ENCODE measurements at regions not wholly inside any gene's neighbourhood (a gene's known extent, or its start where the extent isn't known, plus 50 kb on each side); places are given as distances from the start of the nearest gene placed in this dataset.

- Mint-ChIP-seq H3K4me1 (peaks cover 6 to 9% of the 10 kb centered on the region in 2 donors), H3K36me3 (no peaks in the 10 kb centered on the region), H3K27me3 (ENCODE audit: low read depth in 2 of 2) (no peaks in the 10 kb centered on the region), H3K27ac (no peak overlapping the region), H3K4me3 (no peak overlapping the region), H3K9me3 (no peaks in the 10 kb centered on the region)
- Histone ChIP-seq H3K4me3 (ENCODE audit: low read length) (no peak overlapping the region), H3K4me1 (ENCODE audit: control insufficient read depth, insufficient read depth, low read length) (no peaks in the 10 kb centered on the region), H3K27ac (ENCODE audit: low read length) (no peak overlapping the region), H3K27me3 (ENCODE audit: control insufficient read depth, insufficient read depth, low read length) (no peaks in the 10 kb centered on the region), H3K36me3 (ENCODE audit: control insufficient read depth, insufficient read depth, low read length) (no peaks in the 10 kb centered on the region), H3K9me3 (ENCODE audit: control insufficient read depth, insufficient read depth, low read length) (no peaks in the 10 kb centered on the region)
- no peak for ATAC-seq
- DNase-seq = no peak
- no peak for TF ChIP-seq CTCF (IDR thresholded peaks at IDR 0.05)
- intact Hi-C loops (cut with micrococcal nuclease) = no loop called here
- WGBS (ENCODE audit: insufficient coverage) = 86% methylated on average over 7 of the region's 7 CpGs
Observed at GRCh38 chr20:24735263-24735662, 213.8 kb upstream of the CST7 start.

GRCh38 chr20:24736131-24736843, 212.8 kb upstream of the CST7 start:
- H3K9me3 Mint-ChIP-seq = no peaks in the 10 kb centered on the region

GRCh38 chr20:24736844-24737211, 212.2 kb upstream of the CST7 start:
- Mint-ChIP-seq H3K4me3 (no peak overlapping the region), H3K4me1 (peaks cover 6 to 9% of the 10 kb centered on the region in 2 donors), H3K27ac (no peak overlapping the region), H3K36me3 (no peaks in the 10 kb centered on the region), H3K27me3 (ENCODE audit: low read depth in 2 of 2) (no peaks in the 10 kb centered on the region), H3K9me3 (no peaks in the 10 kb centered on the region)
- no peak for TF ChIP-seq CTCF (IDR thresholded peaks at IDR 0.05)
- no peaks in the 10 kb centered on the region for H3K36me3 ChIP-seq (ENCODE audit: control insufficient read depth, insufficient read depth, low read length)
- H3K4me3 ChIP-seq (ENCODE audit: low read length) = no peak overlapping the region
- no peaks in the 10 kb centered on the region for H3K4me1 ChIP-seq (ENCODE audit: control insufficient read depth, insufficient read depth, low read length)
- DNase-seq (no peak), ATAC-seq (no peak)
- H3K9me3 ChIP-seq (ENCODE audit: control insufficient read depth, insufficient read depth, low read length) = no peaks in the 10 kb centered on the region
- 91% methylated on average over 5 of the region's 5 CpGs for WGBS (ENCODE audit: insufficient coverage)
- no peaks in the 10 kb centered on the region for H3K27me3 ChIP-seq (ENCODE audit: control insufficient read depth, insufficient read depth, low read length)
- no peak overlapping the region for H3K27ac ChIP-seq (ENCODE audit: low read length)
- intact Hi-C loops (cut with micrococcal nuclease) = no loop called here

More at GRCh38 chr20:24736131-24736843, 212.8 kb upstream of the CST7 start:
- no peaks in the 10 kb centered on the region for H3K4me1 ChIP-seq (ENCODE audit: control insufficient read depth, insufficient read depth, low read length)
- intact Hi-C loops (cut with micrococcal nuclease) = no loop called here
- Mint-ChIP-seq H3K4me3 (no peak overlapping the region), H3K36me3 (no peaks in the 10 kb centered on the region), H3K27me3 (ENCODE audit: low read depth in 2 of 2) (no peaks in the 10 kb centered on the region), H3K4me1 (peaks cover 6 to 9% of the 10 kb centered on the region in 2 donors), H3K27ac (no peak overlapping the region)
- no peaks in the 10 kb centered on the region for H3K27me3 ChIP-seq (ENCODE audit: control insufficient read depth, insufficient read depth, low read length)
- H3K36me3 ChIP-seq (ENCODE audit: control insufficient read depth, insufficient read depth, low read length) = no peaks in the 10 kb centered on the region
- no peak for TF ChIP-seq CTCF (IDR thresholded peaks at IDR 0.05)
- ATAC-seq (no peak), DNase-seq (no peak)
- 77% methylated on average over 6 of the region's 10 CpGs for WGBS (ENCODE audit: insufficient coverage)
- no peak overlapping the region for H3K27ac ChIP-seq (ENCODE audit: low read length)
- no peak overlapping the region for H3K4me3 ChIP-seq (ENCODE audit: low read length)
- no peaks in the 10 kb centered on the region for H3K9me3 ChIP-seq (ENCODE audit: control insufficient read depth, insufficient read depth, low read length)
